Esophagus squamous epithelium (tissue), 5 donors: ENCODE measurements at regions not wholly inside any gene's neighbourhood (a gene's known extent, or its start where the extent isn't known, plus 50 kb on each side); places are given as distances from the start of the nearest gene placed in this dataset.

ENCODE experiments used
- DNase-seq: peaks from one replicate; lab custom pipeline; 2025; lab: John Stamatoyannopoulos, UW
- H3K27ac ChIP-seq, 4 donors: fragments of 200-600 bp; sonication (generic); one replicate each; pipeline ENCODE4 v1.5.1; 2016 to 2019; ENCODE audit warnings: mild to moderate bottlenecking in 1 of 4
- H3K27me3 ChIP-seq, 4 donors: fragments of 200-600 bp; sonication (generic); 1 replicate in 3 of 4; 2 replicates in 1 of 4; pipeline versions ENCODE4 v1.5.1 to v1.6.0; 2017 to 2021; ENCODE audit warnings: antibody characterized with exemption in 1 of 4
- H3K36me3 ChIP-seq, 3 donors: fragments of 200-600 bp; sonication (generic); one replicate each; pipeline ENCODE4 v1.5.1; 2016 to 2019
- H3K4me1 ChIP-seq, 3 donors: fragments of 200-600 bp; sonication (generic); one replicate each; pipeline ENCODE4 v1.5.1; 2017 to 2019
- H3K4me3 ChIP-seq, 4 donors: fragments of 200-600 bp; sonication (generic); 1 replicate in 3 of 4; 2 replicates in 1 of 4; pipeline ENCODE4 v1.5.1; 2016 to 2019; ENCODE audit warnings: mild to moderate bottlenecking in 2 of 4, moderate library complexity in 1 of 4
- H3K9me3 ChIP-seq, 3 donors: fragments of 200-600 bp; sonication (generic); one replicate each; pipeline ENCODE4 v1.5.1; 2016 to 2019
- POLR2A ChIP-seq, 4 donors: fragments of 450-650 bp; IDR thresholded peaks; one replicate each; pipeline ENCODE4 v1.6.1; 2017; ENCODE audit warnings: antibody characterized with exemption in 4 of 4, mild to moderate bottlenecking in 4 of 4, moderate library complexity in 3 of 4
- WGBS, 2 donors: methylation state at CpG; one replicate each; pipeline ENCODE4 v1.1.5; 2018; 5-methylcytosine and 5-hydroxymethylcytosine counted together
- intact Hi-C: fragments of 100-400 bp; cut with DNase I; formaldehyde crosslinking; loops from one replicate; pipeline ENCODE4 v1.15.0; 2022
- TF ChIP-seq, protein P1 (sequence below), 6 experiments: fragments of 450-650 bp in 4 of 6; fragments of 200-600 bp in 2 of 6; sonication (generic) in 2 of 6; IDR thresholded peaks; one replicate each; pipeline ENCODE4 v1.5.1; 2016 to 2019; ENCODE audit warnings: antibody characterized with exemption in 6 of 6, mild to moderate bottlenecking in 4 of 6, moderate library complexity in 4 of 6
- donor health status: DM: yes; HTN: yes; CAD: no.

DNA sequence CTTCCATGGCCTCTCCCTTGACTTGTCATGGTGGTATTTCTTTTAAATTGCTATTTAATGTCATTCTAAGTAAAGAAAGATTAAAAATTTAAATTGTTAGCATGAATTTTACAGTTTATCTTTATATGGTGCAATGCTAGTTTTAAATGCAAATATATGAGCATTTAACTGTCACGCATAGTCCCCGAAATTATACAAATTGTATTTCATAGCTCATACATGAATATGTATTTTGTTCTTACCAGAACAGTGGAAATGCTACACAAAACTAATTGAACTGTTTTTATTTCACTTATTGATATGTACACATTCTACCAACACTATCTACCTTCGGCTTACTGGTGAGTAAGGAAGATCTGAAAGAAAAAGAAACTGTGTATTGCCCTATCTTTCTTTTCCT, 125.8 kb downstream of the CARTPT start:
- no peak overlapping the region for H3K27ac ChIP-seq
- H3K4me1 ChIP-seq, result no peaks in the 10 kb centered on the region
- WGBS, 2 donors, result 77 to 93% methylated on average over 3 of the region's 3 CpGs
- peaks cover 0 to 2% (median 1%) of the 10 kb centered on the region in 3 donors for H3K9me3 ChIP-seq
- no peak for TF ChIP-seq POLR2A (IDR thresholded peaks at IDR 0.05)
- TF ChIP-seq, protein P1, sequence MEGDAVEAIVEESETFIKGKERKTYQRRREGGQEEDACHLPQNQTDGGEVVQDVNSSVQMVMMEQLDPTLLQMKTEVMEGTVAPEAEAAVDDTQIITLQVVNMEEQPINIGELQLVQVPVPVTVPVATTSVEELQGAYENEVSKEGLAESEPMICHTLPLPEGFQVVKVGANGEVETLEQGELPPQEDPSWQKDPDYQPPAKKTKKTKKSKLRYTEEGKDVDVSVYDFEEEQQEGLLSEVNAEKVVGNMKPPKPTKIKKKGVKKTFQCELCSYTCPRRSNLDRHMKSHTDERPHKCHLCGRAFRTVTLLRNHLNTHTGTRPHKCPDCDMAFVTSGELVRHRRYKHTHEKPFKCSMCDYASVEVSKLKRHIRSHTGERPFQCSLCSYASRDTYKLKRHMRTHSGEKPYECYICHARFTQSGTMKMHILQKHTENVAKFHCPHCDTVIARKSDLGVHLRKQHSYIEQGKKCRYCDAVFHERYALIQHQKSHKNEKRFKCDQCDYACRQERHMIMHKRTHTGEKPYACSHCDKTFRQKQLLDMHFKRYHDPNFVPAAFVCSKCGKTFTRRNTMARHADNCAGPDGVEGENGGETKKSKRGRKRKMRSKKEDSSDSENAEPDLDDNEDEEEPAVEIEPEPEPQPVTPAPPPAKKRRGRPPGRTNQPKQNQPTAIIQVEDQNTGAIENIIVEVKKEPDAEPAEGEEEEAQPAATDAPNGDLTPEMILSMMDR (IDR thresholded peaks at IDR 0.05), result no peak
- H3K4me3 ChIP-seq, result no peak overlapping the region
- H3K27me3 ChIP-seq, result peaks cover 0 to 2% (median 0%) of the 10 kb centered on the region in 4 donors
- DNase-seq, result no peak
- intact Hi-C loops, result no loop called here
- no peaks in the 10 kb centered on the region for H3K36me3 ChIP-seq

DNA sequence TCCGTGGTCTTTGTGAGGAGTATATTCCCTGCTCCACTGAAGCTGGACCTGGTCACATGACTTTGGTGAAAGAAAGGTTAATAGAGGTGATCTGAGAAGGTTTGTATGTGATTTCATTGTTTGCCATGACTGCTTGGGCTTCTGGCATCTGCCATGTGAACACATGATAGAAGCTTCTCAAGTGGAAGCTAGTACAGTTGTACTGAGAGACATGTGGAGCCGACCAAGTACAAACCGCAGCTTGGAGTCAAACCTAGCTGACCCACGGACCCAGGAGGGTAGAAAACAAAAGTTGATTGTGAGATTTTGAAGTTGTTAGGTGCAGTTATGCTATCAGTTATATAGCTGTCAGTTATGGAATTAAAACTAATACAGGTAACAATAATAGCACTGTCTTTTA, 140.4 kb downstream of the CARTPT start:
- TF ChIP-seq, protein P1 (IDR thresholded peaks at IDR 0.05), result no peak
- no peak for TF ChIP-seq POLR2A (IDR thresholded peaks at IDR 0.05)
- no peak overlapping the region for H3K27ac ChIP-seq
- no peaks in the 10 kb centered on the region for H3K36me3 ChIP-seq
- no peaks in the 10 kb centered on the region for H3K4me1 ChIP-seq
- peaks cover 0 to 4% (median 0%) of the 10 kb centered on the region in 3 donors for H3K9me3 ChIP-seq
- 66 to 71% methylated on average over 4 of the region's 4 CpGs for WGBS, 2 donors
- H3K4me3 ChIP-seq, result no peak overlapping the region
- peaks cover 0 to 5% (median 0%) of the 10 kb centered on the region in 4 donors for H3K27me3 ChIP-seq
- intact Hi-C loops, result no loop called here
- DNase-seq, result no peak

DNA sequence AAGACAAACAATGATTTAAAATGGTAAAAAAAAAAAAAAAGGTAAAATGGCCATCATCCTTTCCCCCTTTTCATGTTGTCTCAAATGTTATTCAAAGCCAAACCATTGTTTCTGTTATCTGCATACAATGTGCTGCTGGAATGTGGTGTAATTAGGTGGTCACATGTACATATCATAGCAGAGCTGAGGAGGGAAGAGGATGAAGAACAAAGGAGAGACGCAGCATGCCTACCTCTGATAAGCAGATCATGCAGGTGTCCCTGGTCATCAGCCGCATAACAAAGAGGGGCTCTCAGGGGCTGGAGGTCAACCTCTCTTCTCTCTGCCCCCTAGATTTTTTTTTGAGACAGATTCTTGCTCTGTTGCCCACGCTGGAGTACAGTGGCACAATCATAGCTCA, 141.0 kb downstream of the CARTPT start:
- no peak for TF ChIP-seq POLR2A (IDR thresholded peaks at IDR 0.05)
- TF ChIP-seq, protein P1 (IDR thresholded peaks at IDR 0.05), result no peak
- Histone ChIP-seq H3K4me3 (no peak overlapping the region), H3K27me3 (peaks cover 0 to 5% (median 0%) of the 10 kb centered on the region in 4 donors), H3K4me1 (peaks cover 0 to 2% (median 0%) of the 10 kb centered on the region in 3 donors), H3K36me3 (no peaks in the 10 kb centered on the region), H3K27ac (no peak overlapping the region), H3K9me3 (peaks cover 0 to 4% (median 0%) of the 10 kb centered on the region in 3 donors)
- intact Hi-C loops, result no loop called here
- DNase-seq, result no peak
- 73 to 80% methylated on average over 3 of the region's 3 CpGs for WGBS, 2 donors

DNA sequence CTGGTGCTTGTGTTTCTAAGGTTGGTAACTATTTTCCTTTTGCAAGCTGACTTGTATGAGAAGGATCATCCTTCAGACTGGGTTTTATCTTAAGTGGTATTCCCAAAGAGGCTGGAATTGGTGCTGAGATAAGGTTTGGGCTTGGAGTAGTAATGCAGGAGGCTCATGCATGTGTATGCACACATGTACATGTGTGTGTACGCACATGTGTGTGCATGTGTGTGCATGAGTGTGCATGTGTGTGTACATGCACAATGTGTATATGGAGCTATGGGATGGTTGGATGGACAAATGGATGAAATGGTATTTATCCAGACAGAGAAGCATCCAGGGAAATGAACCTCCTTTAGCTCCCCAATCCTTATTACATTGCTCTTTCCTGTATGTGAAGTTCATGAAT, 142.6 kb downstream of the CARTPT start:
- Histone ChIP-seq H3K4me1 (peaks cover 0 to 13% (median 0%) of the 10 kb centered on the region in 3 donors), H3K27me3 (peaks cover 0 to 5% (median 0%) of the 10 kb centered on the region in 4 donors), H3K4me3 (no peak overlapping the region), H3K36me3 (no peaks in the 10 kb centered on the region), H3K27ac (no peak overlapping the region), H3K9me3 (peaks cover 0 to 4% (median 0%) of the 10 kb centered on the region in 3 donors)
- no peak for TF ChIP-seq POLR2A (IDR thresholded peaks at IDR 0.05)
- intact Hi-C loops, result no loop called here
- 88% methylated on average over 1 of the region's 1 CpG; no CpG with 5 or more reads in 1 of the 2 donors for WGBS, 2 donors
- DNase-seq, result no peak

DNA sequence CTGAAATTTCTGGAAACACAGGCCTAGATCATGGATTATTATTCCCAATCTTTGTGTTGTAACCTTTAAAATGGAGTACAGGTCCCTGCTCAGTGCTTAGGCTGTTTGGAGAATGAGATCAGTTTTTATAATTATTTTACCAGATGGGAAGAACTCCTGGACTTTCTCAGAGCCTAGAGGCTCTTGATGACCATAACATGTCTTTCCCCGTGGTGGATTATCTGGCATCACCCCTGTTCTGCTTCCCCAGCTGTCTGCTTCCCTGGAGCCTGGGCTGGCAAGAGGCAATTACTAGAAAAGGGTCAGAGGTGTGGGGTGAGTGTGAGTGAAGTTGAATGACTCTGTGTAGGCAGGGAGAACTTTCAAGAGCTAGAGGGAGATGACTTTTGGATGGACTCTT, 143.0 kb downstream of the CARTPT start:
- TF ChIP-seq POLR2A (IDR thresholded peaks at IDR 0.05), result no peak
- TF ChIP-seq, protein P1 (IDR thresholded peaks at IDR 0.05), result no peak
- Histone ChIP-seq H3K27me3 (peaks cover 0 to 5% (median 0%) of the 10 kb centered on the region in 4 donors), H3K27ac (no peak overlapping the region), H3K4me3 (no peak overlapping the region), H3K9me3 (peaks cover 0 to 4% (median 0%) of the 10 kb centered on the region in 3 donors), H3K4me1 (peaks cover 0 to 13% (median 0%) of the 10 kb centered on the region in 3 donors), H3K36me3 (no peaks in the 10 kb centered on the region)
- 43 to 53% methylated on average over 1 of the region's 1 CpG for WGBS, 2 donors
- DNase-seq, result no peak
- intact Hi-C loops, result no loop called here
